ENCODE measurements at regions not wholly inside any gene's neighbourhood (a gene's known extent, or its start where the extent isn't known, plus 50 kb on each side); places are given as distances from the start of the nearest gene placed in this dataset.
"Not testable (repeated sequence)": the region's sequence is repeated elsewhere in the genome, so short reads cannot be mapped to it uniquely, and the experiment has no call there.

DNA sequence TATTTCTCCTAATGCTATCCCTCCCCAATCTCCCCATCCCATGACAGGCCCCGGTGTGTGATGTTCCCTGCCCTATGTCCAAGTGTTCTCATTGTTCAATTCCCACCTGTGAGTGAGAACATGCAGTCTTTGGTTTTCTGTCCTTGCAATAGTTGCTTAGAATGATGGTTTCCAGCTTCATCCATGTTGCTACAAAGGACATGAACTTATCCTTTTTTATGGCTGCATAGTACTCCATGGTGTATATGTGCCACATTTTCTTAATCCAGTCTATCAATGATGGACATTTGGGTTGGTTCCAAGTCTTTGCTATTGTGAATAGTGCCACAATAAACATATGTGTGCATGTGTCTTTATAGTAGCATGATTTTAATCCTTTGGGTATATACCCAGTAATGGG lies 51.3 kb upstream of the RIOK2 start:
- DNase-seq, result not testable (repeated sequence)

GRCh38 chr5:97242341-97242740 lies 59.3 kb upstream of the RIOK2 start:
- DNase-seq, result no peak

DNA sequence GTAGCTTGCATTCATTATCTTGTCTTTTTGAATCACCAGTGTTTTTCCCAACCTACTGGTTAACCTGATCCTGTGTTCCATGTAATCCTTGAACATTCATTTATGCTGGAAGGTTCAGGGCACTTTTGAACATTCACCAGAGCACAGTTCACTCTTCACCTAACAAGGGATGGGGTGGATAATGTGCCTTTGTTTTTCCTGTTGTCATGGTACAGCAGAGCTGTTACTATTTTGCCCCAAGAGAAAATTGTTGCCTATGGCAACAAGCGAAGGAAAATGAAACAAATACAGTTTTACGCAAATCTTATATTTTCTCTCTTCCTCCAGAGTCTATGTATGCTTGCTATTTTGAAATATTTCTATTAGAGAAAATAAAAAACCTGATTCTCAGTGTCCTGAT lies 60.3 kb upstream of the RIOK2 start:
- DNase-seq, result no peak

DNA sequence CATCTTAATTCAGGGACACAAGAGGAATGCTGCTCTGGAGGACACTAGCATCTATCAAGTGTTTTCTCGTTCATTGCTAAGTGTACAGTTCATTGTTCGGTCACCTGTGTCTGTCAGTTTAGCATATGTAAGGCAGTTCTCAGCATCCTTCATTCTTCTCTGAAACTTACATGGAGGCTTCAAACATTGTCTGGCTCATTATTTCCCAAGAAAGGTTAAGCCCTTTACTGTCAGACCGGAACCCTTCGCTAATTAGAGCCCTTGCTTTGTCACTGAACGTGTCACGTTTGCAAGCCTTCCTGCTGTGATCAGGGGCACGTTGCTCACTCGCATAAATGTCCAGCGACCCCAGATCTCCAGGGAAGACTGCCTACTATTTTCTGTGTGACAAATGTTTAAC lies 62.3 kb upstream of the RIOK2 start:
- no peak for DNase-seq

GRCh38 chr5:97250113-97250512 lies 67.1 kb upstream of the RIOK2 start:
- no peak for DNase-seq

GRCh38 chr5:97266076-97266475 lies 83.0 kb upstream of the RIOK2 start:
- no peak for DNase-seq

DNA sequence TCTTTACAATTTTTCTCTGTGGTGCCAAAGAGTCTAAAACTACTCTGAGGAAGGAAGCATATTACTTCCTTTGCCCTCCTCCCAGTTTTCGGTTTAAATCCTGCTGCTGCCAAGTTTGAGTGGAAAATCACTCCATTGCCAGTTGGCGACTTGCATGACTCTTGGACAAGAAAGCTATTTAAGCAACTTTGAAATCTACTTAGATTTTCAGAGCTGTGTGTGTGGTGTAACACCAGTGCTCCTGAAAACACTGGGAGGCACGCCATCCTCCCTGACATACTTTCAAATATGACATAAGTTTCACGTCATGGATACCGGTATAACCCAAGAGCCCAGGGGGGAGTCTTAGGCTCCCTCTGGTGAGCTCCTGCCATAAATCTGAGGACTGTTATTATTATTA lies 83.5 kb upstream of the RIOK2 start:
- DNase-seq, result no peak

DNA sequence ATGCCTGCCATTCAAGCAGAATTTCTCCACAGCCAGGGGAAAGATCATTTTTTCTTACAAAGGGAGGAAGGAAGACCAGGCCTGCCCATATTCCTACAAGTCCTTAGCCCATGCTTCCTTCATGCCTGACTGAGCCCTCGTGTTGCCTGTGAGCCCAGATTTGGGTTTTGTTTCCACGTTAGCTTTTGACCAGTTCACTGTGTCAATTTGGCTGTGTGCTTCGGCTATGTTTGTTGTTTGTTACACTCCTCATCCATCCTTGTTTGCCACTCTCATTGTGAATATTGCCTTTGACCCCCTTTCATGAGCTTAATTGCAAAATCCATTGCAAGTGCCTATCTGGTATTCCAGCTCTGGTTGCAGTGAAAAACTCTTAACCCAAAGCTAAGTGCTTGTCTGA lies 84.7 kb upstream of the RIOK2 start:
- DNase-seq, result no peak

DNA sequence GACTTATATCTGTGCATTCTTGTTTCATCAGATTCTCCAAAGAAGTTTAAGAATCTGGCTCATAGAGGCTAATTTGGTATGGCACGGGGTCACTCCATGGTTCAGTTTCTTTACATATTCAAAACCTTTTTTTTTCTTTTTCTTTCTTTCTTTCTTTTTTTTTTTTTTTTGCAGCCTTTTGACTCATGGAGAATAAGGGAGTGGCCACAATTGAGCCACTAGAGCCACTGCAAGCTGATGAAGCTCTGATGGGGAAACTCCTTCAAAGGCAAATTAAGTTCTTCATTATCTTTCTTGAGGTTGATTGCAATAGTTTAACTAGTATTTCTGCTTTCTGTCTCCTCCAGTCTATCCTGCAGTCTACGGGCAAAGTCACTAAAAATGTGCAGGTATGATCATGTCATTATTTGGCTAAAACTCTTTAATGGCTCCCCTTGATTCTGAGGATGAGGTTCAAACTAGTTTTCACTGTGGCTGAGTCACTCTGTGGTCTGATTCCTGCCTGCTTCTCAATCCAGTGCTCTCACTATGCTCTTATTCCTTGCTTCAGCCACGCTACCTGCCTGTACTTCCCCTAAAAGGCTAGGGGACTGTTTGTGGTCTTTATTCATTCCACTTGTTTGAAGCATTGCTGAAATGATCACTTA lies 93.5 kb upstream of the RIOK2 start:
- DNase-seq, result no peak

DNA sequence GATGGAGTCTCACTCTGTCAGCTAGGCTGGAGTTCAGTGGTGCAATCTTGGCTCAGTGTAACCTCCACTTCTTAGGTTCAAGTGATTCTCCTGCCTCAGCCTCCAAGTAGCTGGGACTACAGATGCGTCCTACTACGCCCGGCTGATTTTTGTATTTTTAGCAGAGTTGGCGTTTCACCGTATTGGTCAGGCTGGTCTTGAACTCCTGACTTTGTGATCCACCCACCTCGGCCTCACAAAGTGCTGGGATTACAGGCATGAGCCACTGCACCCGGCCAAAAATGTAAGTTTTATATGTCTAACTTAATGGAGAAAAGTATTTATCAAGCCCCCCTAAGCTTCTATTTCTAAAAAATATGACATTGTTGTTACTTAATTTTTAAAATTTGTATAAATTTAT lies 98.2 kb upstream of the RIOK2 start:
- DNase-seq, result no peak

DNA sequence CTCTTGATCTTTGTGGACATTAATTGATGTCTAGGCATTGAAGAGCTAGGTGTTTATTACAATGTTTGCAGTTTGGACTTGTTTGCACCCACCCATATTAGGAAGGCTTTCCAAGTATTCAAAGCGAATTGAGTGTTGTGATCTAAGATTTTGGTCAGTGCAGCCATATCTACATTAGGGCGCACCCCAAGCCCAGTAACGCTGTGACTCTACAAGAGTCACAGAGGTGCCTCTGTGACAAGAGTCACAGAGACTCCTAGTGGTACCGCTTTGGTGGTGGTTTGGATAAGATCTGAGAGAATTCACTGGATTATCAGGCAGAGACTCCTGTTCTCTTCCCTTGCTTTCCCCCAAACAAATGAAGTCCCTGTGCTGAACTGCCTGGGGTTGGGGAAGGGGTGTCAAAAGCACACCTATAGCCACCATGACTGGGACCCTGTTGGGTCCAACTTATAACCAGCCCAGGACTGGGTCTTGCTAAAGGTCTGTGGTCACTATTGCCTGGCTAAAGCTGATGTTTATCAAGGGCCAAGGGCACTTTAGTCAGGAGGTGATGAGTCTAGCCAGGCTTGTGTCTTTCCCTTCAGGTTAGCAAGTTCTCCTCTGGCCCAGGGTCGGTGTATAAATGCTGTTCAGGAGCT lies 114.1 kb upstream of the RIOK2 start:
- DNase-seq, result peak; percentile 6

GRCh38 chr5:97297704-97298091 lies 114.7 kb upstream of the RIOK2 start:
- DNase-seq, result no peak

- DNase-seq, result not testable (repeated sequence)
Observed at GRCh38 chr5:97301181-97301580, 118.1 kb upstream of the RIOK2 start.

- no peak for DNase-seq
Observed at GRCh38 chr5:97338729-97339128, 155.7 kb upstream of the RIOK2 start.

GRCh38 chr5:97355775-97356174 lies 172.7 kb upstream of the RIOK2 start:
- no peak for DNase-seq

DNA sequence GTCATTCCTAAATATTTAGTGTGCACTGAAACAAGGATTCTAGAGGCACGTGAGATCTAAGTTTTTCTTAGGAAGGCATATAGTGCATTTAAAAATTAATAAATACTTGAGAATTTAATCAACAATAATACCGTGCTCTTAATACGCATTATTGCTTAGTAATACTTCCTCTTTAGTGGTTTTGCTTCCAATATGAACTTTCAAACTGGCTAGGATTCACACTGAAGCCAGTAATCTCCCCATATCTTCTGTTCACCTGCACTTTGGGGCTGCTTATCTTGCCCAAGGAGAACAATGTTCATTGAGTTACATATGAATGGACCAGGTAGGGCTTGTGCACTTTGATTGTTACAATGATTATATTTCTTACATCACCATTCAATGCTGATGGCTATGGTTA lies 180.5 kb upstream of the RIOK2 start:
- no peak for DNase-seq

DNA sequence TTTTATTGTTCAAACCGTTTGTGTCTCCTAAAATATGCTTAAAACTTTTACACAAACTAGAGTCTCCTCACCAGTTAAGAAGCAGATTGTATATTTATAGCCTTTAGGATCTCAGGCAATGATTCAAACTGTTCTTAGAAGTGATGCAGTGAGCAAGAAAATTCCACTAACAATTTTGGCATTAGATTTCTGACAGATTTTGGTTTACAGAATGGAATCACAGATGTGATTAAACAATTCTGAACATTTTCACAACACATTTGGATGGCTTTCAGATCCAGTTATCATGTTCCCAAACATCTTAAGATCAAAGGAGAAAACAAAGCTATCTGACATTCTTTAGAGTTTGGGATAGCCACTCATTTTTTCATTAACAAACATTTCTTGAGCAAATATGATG lies 181.7 kb upstream of the RIOK2 start:
- no peak for DNase-seq

- DNase-seq, result no peak
Observed at GRCh38 chr5:97365163-97365845, 182.3 kb upstream of the RIOK2 start.

DNA sequence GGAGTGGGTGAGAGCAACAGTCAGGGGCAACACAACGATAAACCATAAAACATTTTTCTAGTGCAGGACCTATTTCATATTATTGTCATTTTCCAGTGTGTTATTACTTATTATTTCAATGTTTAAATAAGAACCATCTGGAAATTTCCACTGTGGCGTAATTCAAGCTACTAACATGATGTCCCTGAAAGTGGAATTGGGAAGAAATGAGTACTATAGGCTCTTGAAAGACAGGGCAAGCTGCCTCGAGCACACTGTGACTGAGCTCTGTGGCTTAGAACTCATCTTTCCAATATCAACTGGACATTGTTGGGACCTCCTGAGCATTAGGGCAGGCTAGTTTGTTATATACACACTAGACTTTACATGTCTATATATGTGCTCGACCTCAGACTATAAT lies 182.9 kb upstream of the RIOK2 start:
- no peak for DNase-seq

GRCh38 chr5:97375959-97376358 lies 192.9 kb upstream of the RIOK2 start:
- DNase-seq, result no peak

DNA sequence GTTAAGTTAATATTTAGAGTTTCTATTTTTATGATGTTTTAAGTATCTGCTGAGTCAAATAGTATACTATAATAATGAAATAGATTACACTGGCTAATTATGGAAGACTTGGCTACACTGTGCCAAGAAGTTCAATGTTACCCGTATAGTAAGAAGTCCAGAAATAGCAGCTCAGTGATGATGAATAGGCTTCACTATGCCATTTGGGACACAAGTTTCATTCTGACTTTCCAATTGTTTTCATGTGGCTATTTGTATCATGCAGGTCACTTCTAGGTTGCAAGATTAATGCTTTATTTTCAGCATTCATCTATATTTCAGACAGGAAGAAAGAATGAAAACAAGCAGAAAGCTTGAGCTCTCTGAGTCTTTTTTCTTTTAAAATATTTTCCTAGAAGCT lies 194.5 kb upstream of the RIOK2 start:
- DNase-seq, result no peak

- no peak for DNase-seq
Observed at GRCh38 chr5:97383996-97384395, 200.9 kb upstream of the RIOK2 start.

DNA sequence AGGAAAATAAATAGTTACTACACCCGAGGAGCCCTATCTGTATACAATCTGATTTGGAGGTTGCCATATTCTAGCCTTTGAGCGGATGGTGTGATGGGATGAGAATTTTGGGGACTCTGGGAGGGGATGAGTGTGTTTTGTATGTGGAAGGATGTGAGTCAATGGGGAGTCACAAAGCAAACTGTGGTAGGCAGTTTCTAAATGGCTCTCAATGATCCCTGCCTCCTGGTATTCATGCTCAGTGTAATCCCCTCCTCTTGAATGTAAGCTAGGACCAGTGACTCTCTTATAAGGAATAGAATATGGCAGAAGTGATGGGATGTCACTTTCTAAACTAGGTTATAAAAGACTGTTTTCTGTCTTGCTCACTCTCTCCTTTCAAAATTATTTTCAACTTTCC lies 205.7 kb upstream of the RIOK2 start:
- no peak for DNase-seq

- no peak for DNase-seq
Observed at GRCh38 chr5:97400537-97400936, 217.5 kb upstream of the RIOK2 start.

DNA sequence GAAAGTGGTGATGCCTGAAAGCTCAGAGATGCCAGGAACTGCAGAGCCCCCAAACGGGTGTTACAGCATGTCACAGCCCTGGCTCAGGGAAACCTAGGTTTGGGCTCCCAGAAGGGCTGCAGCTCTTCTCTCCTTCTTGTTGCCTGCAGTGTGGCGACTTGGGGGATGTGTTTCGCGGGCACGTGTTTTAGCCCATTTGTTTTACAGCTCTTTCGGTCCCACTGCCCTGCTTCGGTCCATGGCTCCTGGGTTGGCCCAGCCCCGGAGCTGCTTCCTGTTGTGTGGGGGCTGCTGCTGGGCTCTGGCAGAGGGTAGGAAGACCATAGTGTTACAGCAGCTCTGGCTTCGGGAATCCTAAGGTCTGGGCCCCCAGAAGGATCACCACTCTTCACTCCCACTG lies 222.9 kb upstream of the RIOK2 start:
- DNase-seq, result no peak
